ENCODE measurements at regions not wholly inside any gene's neighbourhood (a gene's known extent, or its start where the extent isn't known, plus 50 kb on each side); places are given as distances from the start of the nearest gene placed in this dataset.

DNA sequence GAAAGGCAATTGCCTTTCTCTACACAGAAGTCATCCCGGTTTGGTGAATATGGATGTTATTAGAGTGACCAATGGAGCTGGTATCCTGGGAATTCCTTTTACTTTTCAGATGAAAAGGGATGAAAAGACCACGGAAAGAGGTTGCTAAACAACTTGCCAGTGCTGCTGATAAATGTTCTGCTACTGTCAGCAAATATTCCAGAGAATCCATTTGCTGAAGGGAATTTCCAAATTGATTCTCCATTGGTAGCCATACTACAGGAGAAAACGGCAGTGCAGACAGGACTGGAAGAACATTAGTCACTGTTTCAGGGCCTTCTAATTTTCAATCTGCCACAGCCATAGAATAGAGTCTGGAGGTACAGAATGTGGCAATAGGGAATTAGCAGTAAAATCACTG is 451.5 kb downstream of the PCDH11X start:
- H3K4me3 ChIP-seq (ENCODE audit: low read length), result no peak overlapping the region
- no peak for DNase-seq (ENCODE audit: low read depth)
- TF ChIP-seq, protein P1, sequence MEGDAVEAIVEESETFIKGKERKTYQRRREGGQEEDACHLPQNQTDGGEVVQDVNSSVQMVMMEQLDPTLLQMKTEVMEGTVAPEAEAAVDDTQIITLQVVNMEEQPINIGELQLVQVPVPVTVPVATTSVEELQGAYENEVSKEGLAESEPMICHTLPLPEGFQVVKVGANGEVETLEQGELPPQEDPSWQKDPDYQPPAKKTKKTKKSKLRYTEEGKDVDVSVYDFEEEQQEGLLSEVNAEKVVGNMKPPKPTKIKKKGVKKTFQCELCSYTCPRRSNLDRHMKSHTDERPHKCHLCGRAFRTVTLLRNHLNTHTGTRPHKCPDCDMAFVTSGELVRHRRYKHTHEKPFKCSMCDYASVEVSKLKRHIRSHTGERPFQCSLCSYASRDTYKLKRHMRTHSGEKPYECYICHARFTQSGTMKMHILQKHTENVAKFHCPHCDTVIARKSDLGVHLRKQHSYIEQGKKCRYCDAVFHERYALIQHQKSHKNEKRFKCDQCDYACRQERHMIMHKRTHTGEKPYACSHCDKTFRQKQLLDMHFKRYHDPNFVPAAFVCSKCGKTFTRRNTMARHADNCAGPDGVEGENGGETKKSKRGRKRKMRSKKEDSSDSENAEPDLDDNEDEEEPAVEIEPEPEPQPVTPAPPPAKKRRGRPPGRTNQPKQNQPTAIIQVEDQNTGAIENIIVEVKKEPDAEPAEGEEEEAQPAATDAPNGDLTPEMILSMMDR (conservative IDR thresholded peaks at IDR 0.05; ENCODE audit: low read length), result no peak

GRCh38 chrX:92231391-92231790 is 452.2 kb downstream of the PCDH11X start:
- no peak for DNase-seq (ENCODE audit: low read depth)
- TF ChIP-seq, protein P1 (conservative IDR thresholded peaks at IDR 0.05; ENCODE audit: low read length), result no peak
- H3K4me3 ChIP-seq (ENCODE audit: low read length), result no peak overlapping the region

GRCh38 chrX:92232182-92232581 is 453.0 kb downstream of the PCDH11X start:
- no peak for DNase-seq (ENCODE audit: low read depth)
- TF ChIP-seq, protein P1 (conservative IDR thresholded peaks at IDR 0.05; ENCODE audit: low read length), result peak; percentile 8; the same call in 1 of the 2 replicates

DNA sequence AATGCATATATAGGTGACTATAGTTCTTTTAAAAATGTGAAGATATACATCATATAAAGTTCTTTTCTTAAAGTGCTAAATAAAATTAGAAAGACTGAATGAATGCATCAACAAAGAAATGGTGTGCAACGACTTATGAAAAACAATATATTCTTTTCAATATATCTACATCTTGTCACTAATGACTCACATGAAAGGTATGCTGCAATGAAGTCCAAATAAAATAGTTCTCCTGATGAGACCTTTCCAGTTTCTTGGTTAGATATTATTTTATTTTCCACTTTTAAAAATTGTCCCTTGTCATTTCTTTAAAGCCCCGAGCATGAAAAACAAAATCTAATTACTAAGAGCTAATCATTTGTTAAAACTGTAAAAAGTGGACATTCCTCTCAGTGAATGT is 462.1 kb downstream of the PCDH11X start:
- no peak for DNase-seq (ENCODE audit: low read depth)
- TF ChIP-seq, protein P1 (conservative IDR thresholded peaks at IDR 0.05; ENCODE audit: low read length), result no peak
- no peak overlapping the region for H3K4me3 ChIP-seq (ENCODE audit: low read length)

More at GRCh38 chrX:92232182-92232581, 453.0 kb downstream of the PCDH11X start:
- no peak overlapping the region for H3K4me3 ChIP-seq (ENCODE audit: low read length)

GRCh38 chrX:92247076-92247475 is 467.9 kb downstream of the PCDH11X start:
- TF ChIP-seq, protein P1 (conservative IDR thresholded peaks at IDR 0.05; ENCODE audit: low read length), result no peak
- DNase-seq (ENCODE audit: low read depth), result no peak
- H3K4me3 ChIP-seq (ENCODE audit: low read length), result no peak overlapping the region

DNA sequence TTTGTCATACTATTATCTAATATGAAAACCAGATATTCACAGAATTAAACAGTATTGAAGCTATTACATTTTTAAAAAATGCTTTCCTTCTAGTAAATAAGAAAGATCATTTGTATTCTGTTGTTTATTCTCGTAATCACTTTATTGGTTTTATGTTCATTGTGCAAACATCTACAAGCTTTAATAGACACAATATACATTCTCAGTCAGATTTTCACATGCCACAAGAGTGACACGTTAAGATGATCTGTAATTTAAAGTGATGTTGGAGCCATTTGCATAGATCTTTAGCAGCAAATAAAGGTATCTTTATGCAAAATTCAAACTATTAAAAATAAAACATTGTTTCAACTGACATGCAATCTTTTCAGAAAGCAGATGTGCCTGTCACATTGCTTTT is 469.9 kb downstream of the PCDH11X start:
- TF ChIP-seq, protein P1 (conservative IDR thresholded peaks at IDR 0.05; ENCODE audit: low read length), result no peak
- DNase-seq (ENCODE audit: low read depth), result no peak
- no peak overlapping the region for H3K4me3 ChIP-seq (ENCODE audit: low read length)

DNA sequence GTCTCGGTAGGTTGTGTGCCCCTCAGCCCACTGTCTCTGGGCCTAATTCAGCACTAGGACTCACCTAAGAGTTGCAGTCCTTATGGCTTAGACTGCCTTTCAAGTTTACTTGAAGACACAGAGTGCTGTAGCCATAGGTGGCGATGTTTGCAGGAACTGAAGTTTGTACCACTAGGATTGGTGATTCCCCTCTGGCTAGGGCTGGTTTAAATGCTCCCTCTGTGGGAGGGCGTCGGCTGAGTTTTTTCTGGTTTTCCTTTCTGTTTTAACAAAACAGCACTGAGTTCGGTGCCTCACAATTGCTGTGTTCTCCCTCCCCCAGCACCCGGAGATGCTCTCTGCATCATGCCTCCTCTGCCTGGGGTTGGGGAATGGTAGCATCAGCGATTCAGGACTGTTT is 480.9 kb downstream of the PCDH11X start:
- no peak for DNase-seq (ENCODE audit: low read depth)
- H3K4me3 ChIP-seq (ENCODE audit: low read length), result no peak overlapping the region
- TF ChIP-seq, protein P1 (conservative IDR thresholded peaks at IDR 0.05; ENCODE audit: low read length), result no peak
